Neural cell (in vitro differentiated cells): ENCODE measurements at regions not wholly inside any gene's neighbourhood (a gene's known extent, or its start where the extent isn't known, plus 50 kb on each side); places are given as distances from the start of the nearest gene placed in this dataset.

ENCODE experiments used
- CTCF ChIP-seq: fragments of 450-650 bp; IDR thresholded peaks from 2 replicates; pipeline ENCODE4 v1.5.1; 2014; ENCODE audit warnings: antibody characterized with exemption, mild to moderate bottlenecking, moderate library complexity; ENCODE audit not compliant: poor library complexity, severe bottlenecking
- EP300 ChIP-seq: fragments of 450-650 bp; conservative IDR thresholded peaks from 2 replicates; pipeline ENCODE4 v1.6.1; 2014; ENCODE audit warnings: antibody characterized with exemption, mild to moderate bottlenecking, moderate library complexity; ENCODE audit not compliant: poor library complexity, severe bottlenecking
- POLR2AphosphoS5 ChIP-seq: IDR thresholded peaks from 2 replicates; pipeline ENCODE4 v1.6.1; 2012
- SMC3 ChIP-seq: fragments of 450-650 bp; conservative IDR thresholded peaks from 2 replicates; pipeline ENCODE4 v1.6.1; 2014; ENCODE audit warnings: antibody characterized with exemption, mild to moderate bottlenecking, moderate library complexity; ENCODE audit not compliant: poor library complexity

GRCh38 chr15:98484914-98485313 is 163.4 kb upstream of the IGF1R start:
- no peak for TF ChIP-seq EP300
- no peak for TF ChIP-seq SMC3
- TF ChIP-seq CTCF, result no peak
- TF ChIP-seq POLR2AphosphoS5, result no peak
